Dermis microvascular lymphatic vessel endothelial cell (primary cell): ENCODE measurements at regions not wholly inside any gene's neighbourhood (a gene's known extent, or its start where the extent isn't known, plus 50 kb on each side); places are given as distances from the start of the nearest gene placed in this dataset.
"Not testable (repeated sequence)": the region's sequence is repeated elsewhere in the genome, so short reads cannot be mapped to it uniquely, and the experiment has no call there.

Experiments
- DNase-seq, 2 donors: peaks; one replicate each; pipeline versions ENCODE4 v3.0.0 to v3.0.0-alpha.2; 2010; ENCODE audit warnings: low read depth in 2 of 2

- DNase-seq: peak in 1 of 2 donors; percentile 1
These were observed 75.3 kb downstream of the TMEM167A start for GRCh38 chr5:83001796-83002381.

- no peak for DNase-seq
These were observed 76.3 kb downstream of the TMEM167A start for GRCh38 chr5:83000922-83001321.

- no peak for DNase-seq
These were observed 76.8 kb downstream of the TMEM167A start for GRCh38 chr5:83000428-83000827.

- no peak for DNase-seq
These were observed 83.8 kb downstream of the TMEM167A start for GRCh38 chr5:82993416-82993815.

GRCh38 chr5:82992646-82993045 is 84.5 kb downstream of the TMEM167A start:
- DNase-seq: no peak

GRCh38 chr5:82991678-82992323 is 85.4 kb downstream of the TMEM167A start:
- DNase-seq: peak in 1 of 2 donors; percentile 55

GRCh38 chr5:82991059-82991458 is 86.1 kb downstream of the TMEM167A start:
- no peak for DNase-seq

GRCh38 chr5:82987188-82987587 is 90.0 kb downstream of the TMEM167A start:
- no peak for DNase-seq

GRCh38 chr5:82986404-82986803 is 90.8 kb downstream of the TMEM167A start:
- DNase-seq: no peak

GRCh38 chr5:82985763-82986162 is 91.4 kb downstream of the TMEM167A start:
- DNase-seq: no peak

GRCh38 chr5:82984786-82985735 is 92.1 kb downstream of the TMEM167A start:
- DNase-seq: no peak

- no peak for DNase-seq
These were observed 94.3 kb downstream of the TMEM167A start for GRCh38 chr5:82982846-82983245.

- not testable (repeated sequence) for DNase-seq
These were observed 100.3 kb downstream of the TMEM167A start for GRCh38 chr5:82976887-82977286.

- no peak for DNase-seq
These were observed 101.4 kb downstream of the TMEM167A start for GRCh38 chr5:82975812-82976211.

GRCh38 chr5:82975396-82975795 is 101.8 kb downstream of the TMEM167A start:
- peak in 1 of 2 donors; percentile 2 for DNase-seq

GRCh38 chr5:82974346-82974745 is 102.8 kb downstream of the TMEM167A start:
- DNase-seq: not testable (repeated sequence)

GRCh38 chr5:82971901-82972300 is 105.3 kb downstream of the TMEM167A start:
- DNase-seq: no peak

GRCh38 chr5:82971034-82971806 is 106.0 kb downstream of the TMEM167A start:
- DNase-seq: not testable (repeated sequence)

GRCh38 chr5:82969221-82969976 is 107.8 kb downstream of the TMEM167A start:
- DNase-seq: not testable (repeated sequence)

- DNase-seq: no peak
These were observed 110.1 kb downstream of the TMEM167A start for GRCh38 chr5:82967072-82967471.

- DNase-seq: no peak
These were observed 117.7 kb downstream of the TMEM167A start for GRCh38 chr5:82959466-82959865.
